ENCODE measurements at regions not wholly inside any gene's neighbourhood (a gene's known extent, or its start where the extent isn't known, plus 50 kb on each side); places are given as distances from the start of the nearest gene placed in this dataset.
"Not testable (repeated sequence)": the region's sequence is repeated elsewhere in the genome, so short reads cannot be mapped to it uniquely, and the experiment has no call there.

DNA sequence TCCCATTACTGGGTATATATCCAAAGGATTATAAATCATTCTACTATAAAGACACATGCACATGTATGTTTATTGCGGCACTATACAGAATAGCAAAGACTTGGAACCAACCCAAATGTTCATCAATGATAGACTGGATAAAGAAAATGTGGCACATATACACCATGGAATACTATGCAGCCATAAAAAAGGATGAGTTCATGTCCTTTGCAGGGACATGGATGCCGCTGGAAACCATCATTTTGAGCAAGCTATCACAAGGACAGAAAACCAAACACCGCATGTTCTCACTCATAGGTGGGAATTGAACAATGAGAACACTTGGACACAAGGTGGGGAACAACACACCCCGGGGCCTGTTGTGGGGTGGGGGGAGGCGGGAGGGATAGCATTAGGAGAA, 57.0 kb upstream of the NEUROD1 start:
- DNase-seq: not testable (repeated sequence)

- no peak for DNase-seq
These were observed 57.8 kb upstream of the NEUROD1 start for GRCh38 chr2:181738074-181738473.

DNA sequence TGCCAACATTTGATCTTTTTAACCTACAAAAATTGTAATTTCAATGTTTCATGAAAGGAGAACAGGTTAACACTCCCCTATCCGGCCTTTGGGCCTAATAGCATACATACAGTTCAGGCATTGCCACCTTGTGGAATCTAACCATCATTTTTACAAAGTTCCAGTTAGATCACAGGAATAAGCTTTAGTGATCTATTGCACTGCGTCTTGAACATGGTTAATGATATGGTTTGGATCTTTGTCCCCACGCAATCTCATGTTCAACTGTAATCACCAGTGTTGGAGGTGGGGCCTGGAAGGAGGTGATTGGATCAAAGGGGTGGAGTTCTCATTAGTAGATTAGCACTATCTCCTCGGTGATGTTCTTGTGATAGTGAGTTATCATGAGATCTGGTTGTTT, 58.2 kb upstream of the NEUROD1 start:
- no peak for DNase-seq

GRCh38 chr2:181741756-181742155, 61.4 kb upstream of the NEUROD1 start:
- DNase-seq: no peak

- no peak for DNase-seq
These were observed 62.0 kb upstream of the NEUROD1 start for GRCh38 chr2:181742361-181742760.

GRCh38 chr2:181742922-181743722, 62.8 kb upstream of the NEUROD1 start:
- no peak for DNase-seq

DNA sequence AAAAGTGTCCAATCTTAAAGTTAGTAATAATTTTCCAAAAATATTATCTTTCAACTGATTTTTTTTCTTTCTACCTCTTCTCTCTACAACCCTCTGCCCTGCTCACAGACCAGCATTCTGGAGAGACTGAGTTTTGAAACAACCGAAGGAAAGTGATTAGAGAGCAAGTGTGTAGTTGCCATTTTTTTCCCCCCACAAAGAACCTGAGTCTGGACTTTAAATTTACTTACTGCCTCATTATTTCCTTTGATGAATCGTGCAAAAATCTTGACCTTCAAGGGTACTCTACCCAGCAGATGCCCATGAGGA, 63.4 kb upstream of the NEUROD1 start:
- DNase-seq: no peak

DNA sequence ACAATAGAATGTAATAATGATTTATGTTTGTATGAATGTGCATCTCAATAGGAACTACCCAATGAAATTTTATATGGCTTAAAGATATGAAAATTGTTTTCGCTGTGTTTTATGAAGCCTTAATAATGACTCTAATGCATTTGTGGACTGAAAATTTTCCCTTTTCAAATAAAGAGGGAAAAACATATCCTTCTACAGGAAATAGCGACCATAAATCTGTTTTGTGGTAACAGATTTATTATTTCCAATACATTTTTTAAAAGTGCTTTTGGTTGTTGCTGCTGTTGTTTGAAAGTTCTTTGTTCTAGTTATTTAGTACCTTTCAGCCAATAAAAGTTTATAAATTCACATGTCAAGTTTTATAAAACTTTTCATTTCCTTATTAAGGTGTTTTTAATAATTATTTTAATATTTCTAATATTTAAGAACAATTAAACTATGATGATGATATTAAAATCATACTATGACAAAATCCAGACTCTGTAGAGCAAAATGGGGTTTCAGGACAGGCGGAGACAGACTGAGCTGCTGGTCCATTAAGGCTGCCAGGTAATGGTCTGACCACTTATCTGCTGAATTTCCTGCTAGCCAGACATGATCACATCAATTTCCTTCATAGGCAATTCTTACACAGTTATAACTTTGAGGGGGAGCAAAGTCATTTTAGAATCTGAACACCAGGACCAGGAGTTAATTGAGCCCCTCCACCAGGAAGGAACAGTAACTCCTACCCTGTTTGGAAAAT, 65.7 kb upstream of the NEUROD1 start:
- DNase-seq: no peak

DNA sequence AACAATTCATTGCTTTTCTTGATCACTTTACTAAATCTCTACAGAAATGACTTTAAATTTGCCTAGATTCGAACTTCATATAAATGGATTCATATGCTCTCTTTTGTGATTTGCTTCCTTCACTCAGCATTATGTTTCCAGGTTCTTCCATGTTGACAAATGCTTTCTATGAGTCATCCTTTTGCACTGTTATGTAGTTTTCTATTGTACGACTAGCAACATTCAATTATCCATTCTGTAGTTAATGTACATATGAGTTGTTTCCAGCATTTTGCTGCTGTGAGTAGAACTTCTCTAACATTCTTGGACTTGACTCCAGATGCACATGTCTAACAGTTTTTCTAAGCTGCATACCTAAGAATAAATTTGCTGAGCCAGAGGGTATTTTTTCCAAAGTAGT, 66.5 kb upstream of the NEUROD1 start:
- no peak for DNase-seq

DNA sequence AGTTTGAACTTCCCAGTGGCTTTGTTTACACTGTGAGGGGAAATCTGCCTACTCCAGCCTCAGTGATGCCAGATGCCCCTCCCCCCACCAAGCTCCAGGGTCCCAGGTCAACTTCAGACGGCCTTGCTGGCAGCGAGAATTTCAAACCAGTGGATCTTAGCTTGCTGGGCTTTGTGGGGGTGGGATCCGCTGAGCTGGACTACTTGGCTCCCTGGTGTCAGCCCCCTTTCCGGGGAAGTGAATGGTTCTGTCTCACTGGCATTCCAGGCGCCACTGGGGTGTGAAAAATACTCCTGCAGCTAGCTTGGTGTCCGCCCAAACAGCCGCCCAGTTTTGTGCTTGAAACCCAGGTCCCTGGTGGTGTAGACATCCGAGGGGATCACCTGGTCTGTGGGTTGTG, 70.0 kb upstream of the NEUROD1 start:
- DNase-seq: no peak

- no peak for DNase-seq
These were observed 71.1 kb upstream of the NEUROD1 start for GRCh38 chr2:181751266-181752030.

DNA sequence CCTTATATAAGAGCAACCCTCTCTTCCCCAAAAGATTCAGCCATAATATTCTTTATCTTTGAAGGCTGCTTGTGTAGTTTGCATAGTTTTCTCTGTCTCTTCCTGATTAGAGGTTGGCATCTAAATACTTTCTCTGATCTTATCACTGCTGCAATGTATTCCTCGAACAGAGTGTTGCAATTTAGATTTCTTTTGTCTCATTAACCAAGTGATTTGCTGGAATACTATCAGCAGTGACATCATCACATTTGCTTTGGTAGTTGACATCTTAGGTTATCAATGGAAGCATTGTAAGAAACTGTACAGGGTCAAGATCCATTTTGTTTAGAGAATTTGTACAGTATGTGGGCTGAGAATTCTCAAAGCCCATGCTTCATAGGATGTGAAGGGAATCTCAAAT, 72.0 kb upstream of the NEUROD1 start:
- no peak for DNase-seq

DNA sequence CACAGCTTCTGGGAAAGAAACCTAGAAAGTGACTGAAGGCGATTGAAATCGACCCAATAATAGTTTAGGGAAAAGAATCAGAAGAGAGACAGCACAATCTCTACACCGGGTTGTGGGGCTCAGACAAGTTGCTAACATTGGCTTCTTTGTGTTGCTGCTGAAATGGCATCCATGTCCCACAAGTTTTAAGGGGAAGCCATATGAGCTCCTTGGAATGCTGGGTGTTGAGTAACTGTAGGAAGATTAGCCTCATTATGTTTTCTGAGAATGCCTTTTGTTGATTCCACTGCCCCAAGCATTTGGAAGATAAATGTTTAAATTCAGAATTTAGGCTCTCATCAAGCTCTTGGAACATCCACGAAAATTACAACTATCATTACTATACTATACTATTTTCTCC, 73.4 kb upstream of the NEUROD1 start:
- no peak for DNase-seq

- no peak for DNase-seq
These were observed 73.8 kb upstream of the NEUROD1 start for GRCh38 chr2:181754105-181754504.

GRCh38 chr2:181755181-181755580, 74.9 kb upstream of the NEUROD1 start:
- DNase-seq: no peak

DNA sequence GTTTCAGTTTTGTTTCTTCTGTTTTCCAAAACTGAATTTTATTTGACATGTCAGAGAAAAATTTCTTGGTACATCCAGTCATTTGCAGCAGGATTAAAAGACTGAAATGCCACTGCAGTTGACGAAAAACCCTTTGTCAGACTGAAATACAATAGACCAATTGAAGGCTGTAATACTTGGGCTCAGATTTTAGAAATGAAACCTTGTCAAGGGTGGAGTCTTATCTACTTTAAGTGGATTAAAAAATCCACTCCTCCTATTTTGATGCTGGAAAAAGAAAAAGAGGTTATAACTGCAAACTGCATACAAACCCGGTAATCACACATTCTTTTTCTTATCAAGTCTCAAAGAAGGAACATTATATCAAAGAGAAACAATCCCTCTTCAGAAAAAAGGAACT, 80.2 kb upstream of the NEUROD1 start:
- no peak for DNase-seq

DNA sequence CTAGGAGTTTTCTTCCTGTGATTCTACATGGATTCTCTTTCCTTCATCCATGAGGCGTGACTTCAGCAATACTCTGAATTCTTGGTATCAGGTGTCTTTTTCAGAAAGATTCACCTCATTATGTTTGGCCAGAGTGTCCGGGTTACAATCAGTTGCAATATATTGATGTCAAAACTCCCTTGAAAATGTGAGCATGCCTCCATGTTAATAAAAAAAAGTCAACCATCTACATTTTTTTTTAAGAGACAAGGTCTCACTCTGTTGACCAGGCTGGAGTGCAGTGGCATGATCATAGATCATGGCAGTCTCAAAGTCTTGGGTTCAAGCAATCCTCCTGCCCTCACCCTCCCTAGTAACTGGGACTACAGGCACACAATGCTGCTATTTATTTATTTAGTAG, 80.9 kb upstream of the NEUROD1 start:
- no peak for DNase-seq

GRCh38 chr2:181762000-181762399, 81.7 kb upstream of the NEUROD1 start:
- no peak for DNase-seq

DNA sequence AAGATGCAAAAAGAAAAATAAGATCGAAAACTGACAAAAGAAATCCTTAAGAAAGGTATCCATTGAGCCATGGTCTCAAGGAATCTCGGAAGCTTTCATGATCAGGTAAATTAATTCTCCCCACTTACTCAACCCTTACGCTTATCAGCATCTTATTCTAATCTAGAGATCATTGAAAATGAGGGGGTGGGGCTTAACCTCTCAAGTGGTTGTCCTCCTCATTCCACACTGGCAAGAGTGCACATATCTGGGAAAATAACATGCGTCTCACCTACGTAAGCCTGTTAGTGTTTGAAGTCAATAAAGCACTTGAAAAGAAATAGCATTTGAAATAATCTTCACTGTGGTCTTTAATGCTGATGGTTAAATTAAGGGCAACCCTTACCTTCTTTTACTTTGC, 82.5 kb upstream of the NEUROD1 start:
- DNase-seq: no peak

GRCh38 chr2:181763423-181763822, 83.1 kb upstream of the NEUROD1 start:
- no peak for DNase-seq

DNA sequence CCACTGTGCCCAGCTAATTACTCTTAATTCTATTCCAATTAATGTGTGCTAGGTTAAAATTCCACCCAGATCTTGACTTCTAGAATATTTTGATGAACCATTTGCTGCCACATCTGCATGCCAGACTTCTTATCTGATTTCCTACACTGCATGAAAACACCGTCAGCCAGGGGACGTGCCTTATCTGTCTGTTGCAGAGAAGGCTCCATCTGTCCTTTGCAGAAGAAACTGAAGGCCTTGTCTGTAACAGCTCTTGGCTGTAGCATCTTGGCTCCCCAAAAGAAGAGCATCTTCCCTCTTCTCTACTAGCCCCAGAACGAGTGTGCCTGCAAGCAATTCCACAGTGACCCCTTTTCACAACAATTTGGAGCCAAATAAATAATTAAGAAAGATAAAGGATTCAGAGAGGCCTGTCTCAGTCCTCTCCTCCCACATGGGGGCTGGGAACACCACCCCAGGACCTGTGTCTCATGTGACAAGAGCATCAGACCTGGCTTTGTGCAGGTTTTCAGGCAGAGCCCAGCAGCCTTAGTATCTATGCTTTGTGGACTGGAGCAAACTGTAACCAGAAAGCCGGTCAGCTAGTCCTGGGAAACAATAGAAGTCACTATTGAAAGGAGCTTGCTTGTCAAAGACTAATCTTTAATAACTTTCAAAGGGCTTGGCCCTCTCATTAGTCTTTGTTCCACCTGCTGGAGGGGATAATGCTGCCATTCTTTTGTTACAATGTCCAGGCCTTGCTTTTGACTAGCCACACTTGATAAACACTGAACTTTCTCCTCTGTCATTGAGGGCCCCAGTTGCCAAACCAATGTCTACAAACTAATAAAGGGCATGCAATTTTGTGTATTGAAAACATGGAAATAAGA, 84.0 kb upstream of the NEUROD1 start:
- DNase-seq: no peak

DNA sequence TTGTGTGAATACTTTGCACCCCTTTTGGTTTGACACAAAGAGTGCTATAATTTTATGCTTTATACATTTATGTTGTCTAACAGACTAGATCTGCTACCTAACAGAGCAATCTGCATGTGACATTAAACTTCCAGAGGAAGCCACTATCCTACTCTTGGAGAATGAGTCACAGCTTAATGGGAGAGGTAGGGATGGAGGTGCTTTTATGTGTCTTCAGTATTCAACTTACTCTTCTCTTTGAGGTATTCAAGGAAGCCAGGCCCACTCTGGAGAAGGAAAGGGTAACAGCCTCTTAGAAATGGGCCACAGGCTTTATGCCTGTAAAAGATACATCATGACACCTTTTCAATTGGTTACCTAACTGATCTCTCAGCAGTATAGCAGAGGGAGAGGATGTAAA, 85.8 kb upstream of the NEUROD1 start:
- no peak for DNase-seq

DNA sequence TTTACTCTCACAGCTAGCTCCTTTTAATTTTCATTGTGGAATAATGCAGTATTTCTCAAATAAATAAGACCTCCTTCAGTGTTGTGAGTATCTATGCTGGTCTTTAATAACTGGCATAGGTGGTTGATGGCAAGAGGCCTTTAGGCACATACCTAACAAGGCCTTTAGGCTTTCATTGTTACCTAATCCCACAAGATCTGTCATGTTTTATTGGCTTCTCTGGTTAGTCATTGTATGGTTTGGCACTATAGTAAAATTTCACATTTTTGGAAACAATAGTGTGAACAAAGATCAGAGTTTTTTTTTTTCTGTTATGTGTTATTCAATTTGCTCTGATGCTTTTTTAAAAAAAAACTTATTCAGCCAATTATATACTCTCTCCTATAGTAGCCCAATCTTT, 89.8 kb upstream of the NEUROD1 start:
- DNase-seq: no peak

Data from T1000 (cell line).